ENCODE measurements at regions not wholly inside any gene's neighbourhood (a gene's known extent, or its start where the extent isn't known, plus 50 kb on each side); places are given as distances from the start of the nearest gene placed in this dataset.

DNA sequence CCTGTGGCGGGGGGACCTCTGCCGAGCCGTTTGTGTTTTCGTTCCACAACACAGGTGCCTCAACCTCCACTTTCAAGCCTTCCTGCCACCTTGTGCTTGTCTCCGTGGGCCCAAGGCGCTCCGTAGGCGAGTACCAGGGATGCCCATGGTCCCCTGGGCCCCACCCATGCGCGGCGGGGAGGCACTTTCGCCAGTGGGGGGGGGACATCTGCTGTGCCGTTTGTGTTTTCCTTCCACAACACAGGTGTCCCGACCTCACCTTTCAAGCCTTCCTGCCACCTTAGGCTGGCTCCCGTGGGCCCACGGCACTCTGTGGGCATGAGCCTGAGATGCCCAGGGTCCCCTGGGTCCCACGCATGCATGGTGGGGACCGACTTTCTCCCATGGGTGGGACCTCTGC, 335.9 kb downstream of the ALG10 start:
- TF ChIP-seq, protein P1, sequence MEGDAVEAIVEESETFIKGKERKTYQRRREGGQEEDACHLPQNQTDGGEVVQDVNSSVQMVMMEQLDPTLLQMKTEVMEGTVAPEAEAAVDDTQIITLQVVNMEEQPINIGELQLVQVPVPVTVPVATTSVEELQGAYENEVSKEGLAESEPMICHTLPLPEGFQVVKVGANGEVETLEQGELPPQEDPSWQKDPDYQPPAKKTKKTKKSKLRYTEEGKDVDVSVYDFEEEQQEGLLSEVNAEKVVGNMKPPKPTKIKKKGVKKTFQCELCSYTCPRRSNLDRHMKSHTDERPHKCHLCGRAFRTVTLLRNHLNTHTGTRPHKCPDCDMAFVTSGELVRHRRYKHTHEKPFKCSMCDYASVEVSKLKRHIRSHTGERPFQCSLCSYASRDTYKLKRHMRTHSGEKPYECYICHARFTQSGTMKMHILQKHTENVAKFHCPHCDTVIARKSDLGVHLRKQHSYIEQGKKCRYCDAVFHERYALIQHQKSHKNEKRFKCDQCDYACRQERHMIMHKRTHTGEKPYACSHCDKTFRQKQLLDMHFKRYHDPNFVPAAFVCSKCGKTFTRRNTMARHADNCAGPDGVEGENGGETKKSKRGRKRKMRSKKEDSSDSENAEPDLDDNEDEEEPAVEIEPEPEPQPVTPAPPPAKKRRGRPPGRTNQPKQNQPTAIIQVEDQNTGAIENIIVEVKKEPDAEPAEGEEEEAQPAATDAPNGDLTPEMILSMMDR (IDR thresholded peaks at IDR 0.05): no peak
- TF ChIP-seq POLR2A (IDR thresholded peaks at IDR 0.05; ENCODE audit: low read depth): no peak
